HG03521 (cell line): ENCODE measurements at regions not wholly inside any gene's neighbourhood (a gene's known extent, or its start where the extent isn't known, plus 50 kb on each side); places are given as distances from the start of the nearest gene placed in this dataset.

ENCODE experiments used
- ATAC-seq: cut with Tn5 transposase; IDR thresholded peaks from one replicate; pipeline ENCODE4 v1.9.1; 2021; ENCODE audit warnings: mild to moderate bottlenecking, moderate library complexity; ENCODE audit not compliant: unreplicated experiment

- no peak for ATAC-seq
Observed at GRCh38 chr11:64499261-64500004, 56.3 kb upstream of the SLC22A11 start.

DNA sequence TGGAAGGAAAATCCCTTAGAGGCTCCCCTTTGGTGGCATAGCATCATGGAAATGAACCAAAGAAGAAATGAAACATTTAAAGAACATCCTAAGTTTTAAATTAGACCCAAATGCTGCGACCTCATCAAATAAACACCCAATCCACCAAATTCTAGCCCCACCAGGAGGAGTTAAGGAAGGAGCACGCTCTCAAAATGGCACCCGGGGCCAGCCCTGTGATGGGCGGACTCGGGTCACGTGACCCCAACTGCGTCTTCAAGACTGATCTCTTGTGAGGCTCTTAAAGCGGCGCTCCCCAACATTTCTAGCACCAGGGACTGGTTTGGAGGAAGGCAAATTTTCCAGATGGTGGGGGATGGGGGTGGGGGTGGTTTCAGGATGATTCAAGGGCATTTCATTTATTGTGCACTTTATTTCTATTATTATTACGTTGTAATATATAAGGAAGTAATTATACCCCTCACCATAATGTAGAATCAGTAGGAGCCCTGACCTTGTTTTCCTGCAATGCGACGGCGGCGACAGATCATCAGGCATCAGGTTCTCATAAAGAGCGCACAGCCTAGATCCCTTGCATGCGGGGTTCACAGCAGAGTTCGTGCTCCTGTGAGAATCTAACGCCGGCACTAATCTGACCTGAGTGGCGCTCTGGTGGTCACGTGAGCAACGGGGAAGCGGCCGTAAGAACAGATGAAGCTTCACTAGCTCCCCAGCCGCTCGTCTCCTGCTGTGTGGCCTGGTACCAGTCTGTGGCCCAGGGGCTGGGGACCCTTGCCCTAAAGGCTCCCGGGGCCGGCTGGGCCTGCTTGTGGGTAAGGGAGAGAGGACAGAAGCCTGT is 55.3 kb upstream of the SLC22A11 start:
- no peak for ATAC-seq

- ATAC-seq, result no peak
Observed at GRCh38 chr11:64501500-64502427, 54.0 kb upstream of the SLC22A11 start.

- no peak for ATAC-seq
Observed at GRCh38 chr11:64502634-64503033, 53.1 kb upstream of the SLC22A11 start.

DNA sequence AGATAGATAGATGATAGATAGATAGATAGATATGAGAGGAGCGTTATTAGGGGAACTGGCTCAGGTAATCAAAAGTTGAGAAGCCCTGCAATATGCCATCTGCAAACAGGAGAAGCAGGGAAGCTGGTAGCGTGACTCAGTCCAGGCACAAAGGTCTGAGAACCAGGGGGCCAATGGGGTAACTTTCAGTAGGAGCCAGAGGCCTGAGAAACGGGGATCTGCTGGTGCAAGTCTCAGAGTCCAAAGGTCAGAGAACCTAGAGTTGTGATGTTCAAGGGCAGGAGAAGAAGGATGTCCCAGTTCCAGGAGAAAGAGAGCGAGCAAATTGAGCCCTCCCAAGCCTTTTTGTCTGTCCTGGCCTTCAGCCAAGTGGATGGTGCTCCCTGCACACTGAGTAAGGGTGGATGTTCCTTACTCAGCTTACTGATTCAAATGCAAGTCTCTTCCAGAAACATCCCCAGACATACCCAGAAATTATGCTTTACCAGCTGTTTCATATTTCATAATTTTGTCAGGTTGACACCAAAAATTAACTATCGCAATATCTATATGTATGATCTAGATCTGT is 52.5 kb upstream of the SLC22A11 start:
- no peak for ATAC-seq

DNA sequence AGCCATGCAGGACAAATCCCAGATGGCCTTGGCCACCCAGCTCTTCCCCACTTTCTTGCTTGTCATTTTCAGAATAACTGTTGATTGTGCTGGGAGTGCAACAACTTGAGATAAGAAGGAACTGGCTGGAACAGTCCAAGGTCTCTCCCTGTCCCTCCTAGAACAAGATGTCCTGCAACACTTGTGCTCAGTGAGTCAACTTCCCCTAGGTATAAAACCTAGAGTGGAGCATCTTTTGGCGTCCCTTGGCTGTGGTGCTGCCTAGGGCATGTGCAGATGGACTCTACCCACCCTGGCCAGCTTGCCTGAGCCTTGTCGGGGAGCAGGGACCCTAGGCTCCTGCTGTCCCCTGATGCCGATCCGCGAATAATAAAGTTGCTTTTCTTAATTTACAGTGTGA is 50.7 kb upstream of the SLC22A11 start:
- ATAC-seq, result no peak
